IMR-90 (cell line): ENCODE measurements at regions not wholly inside any gene's neighbourhood (a gene's known extent, or its start where the extent isn't known, plus 50 kb on each side); places are given as distances from the start of the nearest gene placed in this dataset.

ENCODE experiments used
- ATAC-seq: fragments of 200-7000 bp; cut with Tn5 transposase; 2 replicates; pipeline ENCODE4 v1.9.1; 2020; ENCODE audit warnings: low read depth, mild to moderate bottlenecking, moderate library complexity
- BruUV-seq: library from RNA; stranded (reverse); fragments of 400-500 nt; replicated peaks from 2 replicates; lab custom pipeline; 2021; lab: Mats Ljungman, UMichigan
- CTCF ChIA-PET: fragments of 300-600 bp; formaldehyde crosslinking; extraction: SDS; loops from one replicate; lab custom pipeline; 2021; ENCODE audit warnings: antibody characterized with exemption; lab: Yijun Ruan, JAX
- POLR2A ChIA-PET: fragments of 300-600 bp; sonication (Branson Sonifier 250); formaldehyde crosslinking; loops from one replicate; lab custom pipeline; 2022; ENCODE audit warnings: antibody characterized with exemption; ENCODE audit not compliant: unreplicated experiment; lab: Charles Lee
- DNase-seq: peaks from one replicate; pipeline ENCODE4 v3.0.0; 2013
- H2AFZ ChIP-seq: replicated peaks from 2 replicates; pipeline ENCODE3; 2013; ENCODE audit warnings: low read length, mild to moderate bottlenecking; ENCODE audit not compliant: poor library complexity
- H2AK5ac ChIP-seq: 2 replicates; pipeline ENCODE4 v1.6.1; 2013; ENCODE audit warnings: low read depth, low read length, inconsistent platforms
- H2AK9ac ChIP-seq: replicated peaks from 2 replicates; pipeline ENCODE3; 2013; ENCODE audit warnings: mild to moderate bottlenecking, low read depth, low read length, moderate library complexity; ENCODE audit not compliant: poor library complexity
- H2BK120ac ChIP-seq: 2 replicates; pipeline ENCODE4 v1.6.1; 2013; ENCODE audit warnings: low read depth, low read length, inconsistent platforms
- H2BK15ac ChIP-seq: 3 replicates; pipeline ENCODE4 v1.6.1; 2013; ENCODE audit warnings: low read depth, low read length, inconsistent platforms
- H2BK20ac ChIP-seq: 2 replicates; pipeline ENCODE4 v1.6.1; 2013; ENCODE audit warnings: low read depth, mild to moderate bottlenecking, inconsistent platforms, low read length, moderate library complexity
- H2BK5ac ChIP-seq: 2 replicates; pipeline ENCODE4 v1.6.1; 2013; ENCODE audit warnings: mild to moderate bottlenecking, low read depth, low read length, inconsistent platforms; ENCODE audit not compliant: poor library complexity, severe bottlenecking
- H3K14ac ChIP-seq: replicated peaks from 2 replicates; pipeline ENCODE4 v1.6.1; 2013; ENCODE audit warnings: low read depth, low read length, inconsistent platforms
- H3K18ac ChIP-seq: 2 replicates; pipeline ENCODE4 v1.6.1; 2013; ENCODE audit warnings: low read depth, low read length, control low read depth
- H3K23ac ChIP-seq: 2 replicates; pipeline ENCODE4 v1.6.1; 2013; ENCODE audit warnings: low read depth, low read length, inconsistent platforms
- H3K27ac ChIP-seq: 2 replicates; pipeline ENCODE4 v1.5.1; 2013; ENCODE audit warnings: mild to moderate bottlenecking, control low read depth, low read length; ENCODE audit not compliant: insufficient read depth
- H3K27me3 ChIP-seq: 2 replicates; pipeline ENCODE4 v1.6.1; 2013; ENCODE audit warnings: low read length; ENCODE audit not compliant: control insufficient read depth, insufficient read depth
- H3K36me3 ChIP-seq: 2 replicates; pipeline ENCODE4 v1.6.1; 2013; ENCODE audit warnings: low read length, mixed read lengths; ENCODE audit not compliant: control insufficient read depth, insufficient read depth
- H3K4ac ChIP-seq: 2 replicates; pipeline ENCODE4 v1.6.1; 2013; ENCODE audit warnings: low read depth, low read length, inconsistent platforms
- H3K4me1 ChIP-seq: 2 replicates; pipeline ENCODE4 v1.6.1; 2013; ENCODE audit warnings: low read length, mixed read lengths; ENCODE audit not compliant: control insufficient read depth, insufficient read depth
- H3K4me2 ChIP-seq: 2 replicates; pipeline ENCODE4 v1.6.1; 2013; ENCODE audit warnings: low read depth, mild to moderate bottlenecking, control low read depth, low read length, moderate library complexity
- H3K4me3 ChIP-seq: 2 replicates; pipeline ENCODE4 v1.5.1; 2013; ENCODE audit warnings: low read depth, mild to moderate bottlenecking, control low read depth, low read length, moderate library complexity; ENCODE audit not compliant: insufficient read depth
- H3K56ac ChIP-seq: 2 replicates; pipeline ENCODE4 v1.6.1; 2013; ENCODE audit warnings: low read length, inconsistent platforms; ENCODE audit not compliant: insufficient read depth; ENCODE audit errors: extremely low read depth
- H3K79me1 ChIP-seq, 2 experiments: 2 replicates each; pipeline ENCODE4 v1.6.1; 2013; ENCODE audit warnings: low read length in 2 of 2, inconsistent platforms in 1 of 2, low read depth in 1 of 2
- H3K9ac ChIP-seq: 2 replicates; pipeline ENCODE4 v1.6.1; 2013; ENCODE audit warnings: low read depth, low read length, control low read depth
- H3K9me1 ChIP-seq: 2 replicates; pipeline ENCODE4 v1.6.1; 2013; ENCODE audit warnings: low read length, inconsistent platforms; ENCODE audit not compliant: insufficient read depth
- H3K9me3 ChIP-seq: 2 replicates; pipeline ENCODE4 v1.6.1; 2013; ENCODE audit warnings: low read length; ENCODE audit not compliant: control insufficient read depth, insufficient read depth
- H4K20me1 ChIP-seq: 2 replicates; pipeline ENCODE4 v1.6.1; 2013; ENCODE audit warnings: low read length, inconsistent platforms; ENCODE audit not compliant: insufficient read depth
- H4K5ac ChIP-seq: 2 replicates; pipeline ENCODE4 v1.6.1; 2013; ENCODE audit warnings: mild to moderate bottlenecking, low read depth, low read length, control low read depth
- H4K8ac ChIP-seq, 2 experiments: 2 replicates each; pipeline ENCODE4 v1.6.1; 2013; ENCODE audit warnings: low read depth in 2 of 2, low read length in 2 of 2, control low read depth in 1 of 2, inconsistent platforms in 1 of 2
- H4K91ac ChIP-seq: 2 replicates; pipeline ENCODE4 v1.6.1; 2013; ENCODE audit warnings: low read depth, low read length, inconsistent platforms; ENCODE audit not compliant: insufficient read depth
- CEBPB ChIP-seq: IDR thresholded peaks from 2 replicates; pipeline ENCODE4 v1.6.1; 2012; ENCODE audit warnings: low read depth, low read length, improper control_type of control experiment
- CHD1 ChIP-seq: IDR thresholded peaks from 2 replicates; pipeline ENCODE4 v1.6.1; 2012; ENCODE audit warnings: low read depth, low read length, improper control_type of control experiment
- MAFK ChIP-seq: IDR thresholded peaks from 2 replicates; pipeline ENCODE4 v1.6.1; 2012; ENCODE audit warnings: low read depth, low read length, improper control_type of control experiment
- MXI1 ChIP-seq: IDR thresholded peaks from 2 replicates; pipeline ENCODE4 v1.6.1; 2012; ENCODE audit warnings: low read depth, mild to moderate bottlenecking, low read length, moderate library complexity, borderline replicate concordance
- RCOR1 ChIP-seq: IDR thresholded peaks from 2 replicates; pipeline ENCODE4 v1.6.1; 2012; ENCODE audit warnings: mild to moderate bottlenecking, low read length, improper control_type of control experiment; ENCODE audit not compliant: insufficient replicate concordance
- WGBS, 2 experiments: methylation state at CpG; one replicate each; pipeline versions ENCODE4 v1.1.5 to v1.1.7; 2013; ENCODE audit warnings: missing lambda C conversion rate in 2 of 2; ENCODE audit not compliant: insufficient read length in 1 of 2; ENCODE audit errors: extremely low coverage in 2 of 2; 5-methylcytosine and 5-hydroxymethylcytosine counted together
- dilution Hi-C: fragments of 300-500 bp; cut with HindIII; formaldehyde crosslinking; loops from one replicate; pipeline ENCODE4 v1.14.3; 2018; ENCODE audit warnings: low sequenced_read_pairs; ENCODE audit not compliant: unreplicated experiment
- in situ Hi-C: fragments of 300-500 bp; cut with MboI; formaldehyde crosslinking; loops from 3 replicates; pipeline ENCODE4 v1.14.3; 2019; ENCODE audit warnings: low sequenced_read_pairs, inconsistent platforms, mixed read lengths
- intact Hi-C: fragments of 100-400 bp; cut with micrococcal nuclease; formaldehyde crosslinking; loops from 2 replicates; pipeline ENCODE4 v1.10.0; 2022

DNA sequence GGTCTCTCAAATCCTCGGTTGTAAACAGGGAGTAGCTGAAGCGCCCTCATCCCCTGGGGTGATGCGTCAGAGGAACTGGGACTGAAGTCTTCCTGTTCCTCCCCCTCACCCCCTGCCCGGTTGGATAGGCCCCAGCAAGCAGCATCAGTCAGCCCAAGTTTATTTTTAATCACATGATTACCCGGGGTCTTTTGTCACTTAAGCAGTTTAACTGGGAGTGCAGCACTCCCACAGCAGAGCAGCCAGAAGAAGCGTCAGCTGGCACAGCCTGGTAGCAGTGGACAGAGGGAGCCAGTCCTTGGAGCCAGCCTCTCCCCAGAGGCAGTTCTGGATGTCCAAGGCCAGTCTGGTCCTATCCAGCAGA, 342.1 kb downstream of the CTTN start:
- Histone ChIP-seq H3K9ac (no peak overlapping the region), H3K4me1 (no peaks in the 10 kb centered on the region), H3K9me3 (no peaks in the 10 kb centered on the region; the same call in 1 of the 2 replicates), H3K14ac (no peak overlapping the region), H4K5ac (no peak overlapping the region), H3K18ac (no peak overlapping the region), H2AK9ac (no peak overlapping the region), H2BK20ac (no peak overlapping the region), H3K4ac (no peak overlapping the region), H3K56ac (no peak overlapping the region), H3K9me1 (no peaks in the 10 kb centered on the region), H3K4me2 (no peak overlapping the region), H3K27ac (no peak overlapping the region), H2AFZ (no peak overlapping the region), H4K8ac (no peak overlapping the region), H3K4me3 (no peak overlapping the region), H4K20me1 (no peaks in the 10 kb centered on the region; the same call in 1 of the 2 replicates), H2AK5ac (no peak overlapping the region), H2BK5ac (no peak overlapping the region), H2BK120ac (no peak overlapping the region), H3K36me3 (no peaks in the 10 kb centered on the region), H2BK15ac (no peak overlapping the region), H3K23ac (no peak overlapping the region), H4K91ac (no peak overlapping the region), H3K79me1 (no peaks in the 10 kb centered on the region), H3K27me3 (peaks cover 4% of the 10 kb centered on the region; the same call in 1 of the 2 replicates)
- no TSS peak for BruUV-seq
- intact Hi-C loops (no loop called here), in situ Hi-C loops (no loop called here), dilution Hi-C loops (no loop called here)
- ATAC-seq: no peak
- no peak for DNase-seq
- 34% methylated on average over 5 of the region's 6 CpGs; no CpG with 5 or more reads in 1 of the 2 experiments for WGBS, 2 experiments
- ChIA-PET CTCF (no interaction called here), POLR2A (no interaction called here)
- TF ChIP-seq RCOR1: no peak
- no peak for TF ChIP-seq CHD1
- TF ChIP-seq MAFK: no peak
- no peak for TF ChIP-seq CEBPB
- TF ChIP-seq MXI1: no peak
